MM.1S (cell line): ENCODE measurements at regions not wholly inside any gene's neighbourhood (a gene's known extent, or its start where the extent isn't known, plus 50 kb on each side); places are given as distances from the start of the nearest gene placed in this dataset.

Source experiments
- CTCF ChIP-seq: fragments of 300-600 bp; sonication (generic); IDR thresholded peaks from 2 replicates; pipeline ENCODE4 v1.5.1; 2016; ENCODE audit warnings: antibody characterized with exemption, low read length, mixed read lengths
- EZH2 ChIP-seq: fragments of 300-600 bp; sonication (generic); optimal IDR thresholded peaks from 2 replicates; pipeline ENCODE3; 2017; ENCODE audit warnings: low read depth, mild to moderate bottlenecking, antibody characterized with exemption, low read length, mixed read lengths

GRCh38 chr13:44117816-44118215 is 238.1 kb downstream of the LACC1 start:
- TF ChIP-seq CTCF (no peak), EZH2 (no peak)
